ENCODE measurements at regions not wholly inside any gene's neighbourhood (a gene's known extent, or its start where the extent isn't known, plus 50 kb on each side); places are given as distances from the start of the nearest gene placed in this dataset.

GRCh38 chr3:31013843-31014242, 119.4 kb upstream of the GADL1 start:
- TF ChIP-seq CTCF (IDR thresholded peaks at IDR 0.05), result no peak
- TF ChIP-seq POLR2A (IDR thresholded peaks at IDR 0.05), result no peak

Measured in Peyer's patch (tissue), 4 donors.